ENCODE measurements at regions not wholly inside any gene's neighbourhood (a gene's known extent, or its start where the extent isn't known, plus 50 kb on each side); places are given as distances from the start of the nearest gene placed in this dataset.

GRCh38 chr6:148183776-148184175, 158.9 kb upstream of the SASH1 start:
- TF ChIP-seq CTCF (conservative IDR thresholded peaks at IDR 0.05; ENCODE audit: low read depth, low read length) (no peak), EZH2phosphoT487 (IDR thresholded peaks at IDR 0.05; ENCODE audit: borderline replicate concordance, low read length) (no peak), EZH2 (IDR thresholded peaks at IDR 0.05; ENCODE audit: low read length, unreplicated experiment) (no peak)

Data from PC-3 (cell line).